ENCODE measurements at regions not wholly inside any gene's neighbourhood (a gene's known extent, or its start where the extent isn't known, plus 50 kb on each side); places are given as distances from the start of the nearest gene placed in this dataset.

- peaks cover 0 to 11% (median 2%) of the 10 kb centered on the region in 4 experiments; a peak in 2 of 7 replicates for H3K4me1 ChIP-seq (replicated peaks in 1 of 4; ENCODE audit: control insufficient read depth in 3 of 4, insufficient read depth in 4 of 4, low read length in 3 of 4)
- no peak overlapping the region for H3K23ac ChIP-seq (ENCODE audit: insufficient read length)
- no peaks in the 10 kb centered on the region for H3K36me3 ChIP-seq (ENCODE audit: control insufficient read depth in 2 of 4, insufficient read depth in 4 of 4, low read length in 3 of 4)
- no peak overlapping the region for H3K4me3 ChIP-seq (ENCODE audit: extremely low read depth in 1 of 4, insufficient read depth in 2 of 4, low read depth in 3 of 4, low read length in 4 of 4)
- H4K8ac ChIP-seq (ENCODE audit: extremely low read depth, insufficient read depth, low read length) = no peak overlapping the region
- H2AFZ ChIP-seq (ENCODE audit: low read length) = no peak overlapping the region
- ChIA-PET CTCF (ENCODE audit: partially characterized antibody) (interaction anchor here (1.1 kb wide), 1 partner anchor 9 kb away, joined by 3 read pairs; no protein-coding TSS in a partner anchor), POLR2A (ENCODE audit: partially characterized antibody) (no interaction called here)
- DNase-seq (ENCODE audit: low read depth in 1 of 2, low spot score in 2 of 2) = no peak
- H3K18ac ChIP-seq (ENCODE audit: extremely low read depth, low read length) = no peak overlapping the region
- no peak for FAIRE-seq
- no peak overlapping the region for H2BK15ac ChIP-seq (ENCODE audit: low read length)
- H3K4ac ChIP-seq (replicated peaks; ENCODE audit: insufficient read length, low read depth, low read length) = no peak overlapping the region
- H3K79me2 ChIP-seq (ENCODE audit: control insufficient read depth in 1 of 2, insufficient read depth in 2 of 2, low read length in 2 of 2) = no peaks in the 10 kb centered on the region
- H3K14ac ChIP-seq (ENCODE audit: insufficient read length) = no peak overlapping the region
- H3K79me1 ChIP-seq (ENCODE audit: low read depth, low read length) = no peaks in the 10 kb centered on the region
- H3K9ac ChIP-seq (replicated peaks in 1 of 4; ENCODE audit: extremely low read depth in 1 of 4, low read depth in 3 of 4, low read length in 3 of 4) = no peak overlapping the region
- no peak overlapping the region for H3K4me2 ChIP-seq (ENCODE audit: insufficient read depth in 1 of 2, low read depth in 2 of 2, low read length in 2 of 2)
- no peak overlapping the region for H3K56ac ChIP-seq (replicated peaks; ENCODE audit: insufficient read length, low read depth, low read length)
- no peak overlapping the region for H2BK12ac ChIP-seq (ENCODE audit: low read depth, low read length)
- TF ChIP-seq RNF2 (IDR thresholded peaks at IDR 0.05; ENCODE audit: borderline replicate concordance, low read depth, low read length, missing control alignments, poor library complexity, severe bottlenecking) (no peak), CTBP2 (IDR thresholded peaks at IDR 0.05; ENCODE audit: borderline replicate concordance, insufficient read depth, insufficient read length, low read length) (no peak)
- no peak overlapping the region for H3K27ac ChIP-seq (ENCODE audit: low read depth, low read length)
- H3K9me3 ChIP-seq (ENCODE audit: insufficient read depth in 2 of 2, low read depth in 1 of 2, low read length in 1 of 2) = peaks cover 2 to 8% of the 10 kb centered on the region in 2 experiments; a peak in 1 of 4 replicates
- H2BK5ac ChIP-seq (ENCODE audit: low read depth, low read length) = no peak overlapping the region
- H3K27me3 ChIP-seq (replicated peaks in 1 of 4; ENCODE audit: control insufficient read depth in 3 of 4, extremely low read depth in 1 of 4, insufficient read depth in 3 of 4, low read length in 3 of 4) = no peaks in the 10 kb centered on the region
- H2BK20ac ChIP-seq (ENCODE audit: low read length) = no peak overlapping the region
- H2BK120ac ChIP-seq (replicated peaks; ENCODE audit: low read depth, low read length) = no peak overlapping the region
- no peak overlapping the region for H4K91ac ChIP-seq (replicated peaks; ENCODE audit: insufficient read length, low read length)
- no peaks in the 10 kb centered on the region for H4K20me1 ChIP-seq (replicated peaks in 1 of 2; ENCODE audit: control insufficient read depth in 1 of 2, insufficient read depth in 2 of 2, low read length in 2 of 2)
- H4K5ac ChIP-seq (ENCODE audit: insufficient read length, low read depth, low read length) = no peak overlapping the region
- no peak overlapping the region for H2AK5ac ChIP-seq (ENCODE audit: low read depth, low read length)
- H3K23me2 ChIP-seq (ENCODE audit: low read depth, low read length) = no peaks in the 10 kb centered on the region
Measured at GRCh38 chr3:22988566-22988965, 214.6 kb upstream of the UBE2E2 start.

Measured in H1 (cell line).